HG03354 (cell line): ENCODE measurements at regions not wholly inside any gene's neighbourhood (a gene's known extent, or its start where the extent isn't known, plus 50 kb on each side); places are given as distances from the start of the nearest gene placed in this dataset.
"Not testable (repeated sequence)": the region's sequence is repeated elsewhere in the genome, so short reads cannot be mapped to it uniquely, and the experiment has no call there.

Source experiments
- ATAC-seq: cut with Tn5 transposase; IDR thresholded peaks from one replicate; pipeline ENCODE4 v1.9.1; 2021; ENCODE audit warnings: mild to moderate bottlenecking; ENCODE audit not compliant: unreplicated experiment, poor library complexity, severe bottlenecking

DNA sequence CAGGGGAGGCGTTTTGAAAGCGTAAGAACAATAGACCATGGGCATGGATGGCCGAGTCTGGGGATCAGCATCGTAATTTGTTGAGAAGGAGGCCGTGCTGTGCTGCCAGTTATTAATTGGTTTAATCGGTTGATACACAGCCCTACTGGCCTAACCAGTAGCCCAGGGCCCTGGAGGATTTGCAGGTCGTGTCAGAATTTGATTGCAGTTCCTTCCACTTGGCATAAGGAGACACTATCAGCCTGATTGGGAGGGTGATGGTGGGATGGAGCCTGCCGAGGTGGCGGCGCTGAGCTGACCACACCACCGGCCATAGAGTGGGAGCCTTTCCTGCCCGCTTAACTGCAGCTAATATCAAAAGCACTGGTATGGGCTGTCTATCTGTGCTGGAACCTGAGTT lies 133.4 kb downstream of the POTEH start:
- not testable (repeated sequence) for ATAC-seq

DNA sequence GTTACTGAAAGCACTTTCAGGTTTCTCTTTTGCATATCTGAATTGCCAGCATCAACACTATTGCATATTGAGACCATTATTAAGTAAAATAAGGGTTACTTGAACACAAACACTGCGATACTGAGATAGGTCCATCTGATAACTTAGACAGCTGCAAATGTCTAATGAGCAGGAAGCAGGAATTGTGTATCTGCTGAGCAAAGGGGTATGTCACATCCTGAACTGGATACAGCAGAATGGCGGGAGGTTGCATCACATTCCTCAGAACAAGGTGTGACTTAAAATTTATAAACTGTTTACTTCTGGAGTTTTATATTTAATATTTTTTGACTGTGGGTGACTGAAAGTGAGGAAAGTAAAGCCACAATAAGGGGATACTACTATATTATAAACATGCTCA lies 142.4 kb downstream of the POTEH start:
- not testable (repeated sequence) for ATAC-seq

GRCh38 chr22:15835729-15836128 lies 145.9 kb downstream of the POTEH start:
- not testable (repeated sequence) for ATAC-seq

- not testable (repeated sequence) for ATAC-seq
Observed at GRCh38 chr22:15849772-15850171, 159.9 kb downstream of the POTEH start.

DNA sequence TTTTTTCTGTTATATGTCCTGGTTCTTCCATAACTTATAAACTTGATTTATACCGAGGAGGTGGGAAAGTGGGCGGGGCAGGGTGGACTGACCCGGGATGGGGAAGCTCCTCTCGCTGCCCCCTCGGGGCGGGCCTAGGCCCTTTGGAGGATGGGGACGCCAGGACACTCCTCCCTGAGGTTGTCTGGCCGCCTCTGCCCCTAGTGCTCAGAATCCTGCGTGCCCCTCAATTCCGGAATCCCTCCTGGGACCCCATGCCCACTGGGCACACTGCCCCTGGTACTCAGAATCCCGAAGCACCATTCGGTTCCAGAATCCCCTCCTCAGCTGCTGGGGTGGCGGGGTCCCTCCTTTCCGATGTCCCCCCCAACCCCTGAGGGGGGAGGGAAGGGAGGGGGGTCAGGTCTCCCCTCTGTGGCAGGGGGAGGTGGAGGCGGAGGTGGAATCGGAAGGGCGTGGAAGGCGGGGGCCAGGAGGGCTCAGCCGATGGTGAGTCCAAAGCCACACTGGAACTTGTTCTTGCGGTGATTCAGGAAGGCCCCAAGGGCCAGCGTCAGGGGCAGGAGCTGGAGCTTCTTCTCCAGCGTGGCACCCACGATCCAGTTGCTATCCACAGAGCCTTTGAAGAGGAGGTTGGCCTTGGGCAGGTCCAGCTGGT lies 164.0 kb downstream of the POTEH start:
- ATAC-seq: not testable (repeated sequence)

GRCh38 chr22:15854421-15854820 lies 164.6 kb downstream of the POTEH start:
- not testable (repeated sequence) for ATAC-seq

- not testable (repeated sequence) for ATAC-seq
Observed at GRCh38 chr22:15854978-15855377, 165.2 kb downstream of the POTEH start.

GRCh38 chr22:15880926-15881325 lies 191.1 kb downstream of the POTEH start:
- not testable (repeated sequence) for ATAC-seq

GRCh38 chr22:15904326-15904725 lies 214.5 kb downstream of the POTEH start:
- ATAC-seq: not testable (repeated sequence)

DNA sequence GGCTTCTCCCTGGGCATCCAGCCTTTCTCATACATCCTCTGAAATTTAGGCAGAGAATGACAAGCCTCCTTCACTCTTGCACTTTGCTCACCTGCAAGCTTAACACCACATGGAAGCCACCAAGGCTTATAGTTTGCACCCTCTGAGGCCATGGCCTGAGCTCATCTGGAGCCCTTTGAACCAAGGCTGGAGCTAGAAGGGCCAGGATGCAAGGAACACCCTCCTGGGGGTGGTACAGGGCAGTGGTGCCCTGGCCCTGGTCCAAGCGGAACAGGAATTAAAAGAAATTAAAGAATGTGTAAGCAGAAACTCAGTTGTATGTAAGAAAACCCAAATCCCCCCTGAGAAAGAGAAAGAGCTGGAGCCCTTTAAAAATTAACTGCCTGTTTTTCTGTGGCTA lies 221.9 kb downstream of the POTEH start:
- not testable (repeated sequence) for ATAC-seq

- not testable (repeated sequence) for ATAC-seq
Observed at GRCh38 chr22:15919120-15919519, 229.3 kb downstream of the POTEH start.

DNA sequence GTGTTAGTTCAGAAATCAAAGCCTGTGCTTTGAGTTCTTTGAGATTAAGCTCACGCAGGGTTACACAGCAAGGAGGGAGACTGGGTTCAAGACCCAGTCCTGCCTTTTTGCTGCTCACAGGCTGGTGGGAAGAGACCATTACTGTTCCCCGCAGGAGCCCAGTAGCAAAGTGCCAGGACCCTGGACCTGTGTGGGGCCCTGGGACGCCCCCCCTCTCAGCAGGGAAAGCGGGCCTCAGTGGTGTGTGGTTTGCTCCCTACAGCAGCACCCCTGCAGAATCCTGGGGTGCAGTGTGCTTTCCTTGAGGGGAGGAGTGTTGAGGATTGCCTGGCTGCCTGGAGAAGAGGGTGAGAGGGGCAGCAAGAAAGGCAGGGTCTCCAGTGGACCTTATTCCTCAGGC lies 231.1 kb downstream of the POTEH start:
- ATAC-seq: not testable (repeated sequence)

DNA sequence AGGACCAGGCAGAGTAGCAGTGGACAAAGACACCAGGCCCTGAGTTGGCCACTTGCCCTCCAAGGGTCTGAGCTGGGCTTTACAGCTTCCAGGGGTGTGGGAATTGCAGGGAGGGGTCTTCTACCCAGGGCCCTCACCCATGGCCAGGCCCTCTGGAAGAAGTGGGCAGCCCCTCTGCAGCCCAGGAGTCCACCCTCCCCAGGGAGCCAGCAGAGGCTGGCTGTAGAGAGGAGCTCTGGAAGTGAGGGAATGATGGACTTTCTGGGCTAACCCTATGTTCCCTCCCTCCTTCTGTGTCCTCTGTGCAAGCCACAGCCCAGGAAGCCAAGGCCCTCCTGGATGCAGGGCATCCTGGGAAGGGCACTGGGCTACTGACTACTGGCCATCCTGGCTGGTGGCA lies 232.3 kb downstream of the POTEH start:
- ATAC-seq: not testable (repeated sequence)

GRCh38 chr22:15922666-15923065 lies 232.8 kb downstream of the POTEH start:
- ATAC-seq: not testable (repeated sequence)

DNA sequence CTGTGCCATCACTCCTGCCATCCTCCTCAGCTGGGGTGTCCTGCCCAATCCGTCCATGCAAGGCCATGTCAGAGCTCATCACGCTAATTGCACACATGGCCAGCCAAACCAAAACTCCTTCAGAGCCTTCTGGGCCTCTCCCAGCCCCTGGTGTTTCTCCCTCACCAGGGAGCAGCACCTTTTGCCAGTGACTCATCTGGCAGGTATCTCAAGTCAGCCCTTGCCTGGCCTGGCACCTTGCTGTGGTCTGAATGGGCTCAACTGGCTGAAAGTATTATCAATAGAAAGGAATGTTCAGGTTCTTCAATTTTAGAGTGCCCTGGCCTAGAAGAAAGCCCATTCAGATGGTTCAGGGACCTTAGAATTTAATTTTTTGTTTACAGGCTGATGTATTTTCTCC lies 235.0 kb downstream of the POTEH start:
- not testable (repeated sequence) for ATAC-seq

DNA sequence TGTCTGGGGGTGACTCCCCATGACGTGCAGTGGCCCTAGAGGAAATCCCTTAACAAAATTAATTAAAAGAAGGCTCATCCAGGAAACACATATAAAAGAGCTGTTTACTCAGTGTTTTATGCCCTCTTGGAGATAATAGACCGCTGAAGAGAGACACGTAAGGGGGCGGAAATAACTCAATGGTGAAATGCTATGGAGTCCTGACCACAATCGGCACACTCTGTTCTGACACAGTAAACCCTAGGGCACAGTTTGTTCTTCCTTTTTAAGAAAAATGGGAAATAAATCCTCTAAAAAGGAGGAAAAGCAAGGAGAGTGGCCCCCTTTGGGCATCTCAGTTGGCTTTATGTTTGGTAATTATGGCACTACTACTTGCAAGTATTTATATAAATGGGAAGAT lies 237.3 kb downstream of the POTEH start:
- ATAC-seq: not testable (repeated sequence)
